CD14-positive monocyte (primary cell): ENCODE measurements at regions not wholly inside any gene's neighbourhood (a gene's known extent, or its start where the extent isn't known, plus 50 kb on each side); places are given as distances from the start of the nearest gene placed in this dataset.

Source experiments
- DNase-seq, 3 donors: peaks; one replicate each; pipeline ENCODE4 v3.0.0-alpha.2; 2011 to 2022
- H2AFZ ChIP-seq: 2 replicates; pipeline ENCODE4 v1.6.0; 2012; ENCODE audit warnings: mild to moderate bottlenecking, low read depth, low read length, inconsistent platforms; ENCODE audit not compliant: insufficient read depth, poor library complexity, severe bottlenecking
- H3K27ac ChIP-seq, 2 donors: 1 replicate in 1 of 2; 2 replicates in 1 of 2; pipeline ENCODE4 v1.5.1; 2012 to 2013; ENCODE audit warnings: low read length in 2 of 2, control low read depth in 1 of 2, inconsistent platforms in 1 of 2, low read depth in 1 of 2, mild to moderate bottlenecking in 1 of 2
- H3K27me3 ChIP-seq, 2 donors: one replicate each; pipeline versions ENCODE4 v1.6.0 to v1.6.1; 2011 to 2013; ENCODE audit warnings: low read length in 2 of 2; ENCODE audit not compliant: control insufficient read depth in 2 of 2, insufficient read depth in 2 of 2
- H3K36me3 ChIP-seq, 2 donors: replicated peaks in 1 of 2; 1 replicate in 1 of 2; 2 replicates in 1 of 2; pipeline versions ENCODE4 v1.5.1 to v1.6.1; 2012 to 2013; ENCODE audit warnings: low read length in 2 of 2, control low read depth in 1 of 2, inconsistent platforms in 1 of 2, mild to moderate bottlenecking in 1 of 2; ENCODE audit not compliant: insufficient read depth in 2 of 2, control insufficient read depth in 1 of 2
- H3K4me1 ChIP-seq, 2 donors: 1 replicate in 1 of 2; 2 replicates in 1 of 2; pipeline versions ENCODE4 v1.5.1 to v1.6.1; 2012 to 2013; ENCODE audit warnings: low read length in 2 of 2, control low read depth in 1 of 2, inconsistent platforms in 1 of 2, mild to moderate bottlenecking in 1 of 2, moderate library complexity in 1 of 2; ENCODE audit not compliant: insufficient read depth in 2 of 2, control insufficient read depth in 1 of 2
- H3K4me2 ChIP-seq: replicated peaks from 2 replicates; pipeline ENCODE3; 2012; ENCODE audit warnings: low read length, moderate library complexity, mild to moderate bottlenecking; ENCODE audit not compliant: poor library complexity, severe bottlenecking; ENCODE audit errors: extremely low read depth
- H3K4me3 ChIP-seq, 3 experiments: fragments of 200-600 bp in 1 of 3; sonication (generic) in 1 of 3; replicated peaks in 1 of 3; 1 replicate in 2 of 3; 2 replicates in 1 of 3; pipeline ENCODE4 v1.5.1; 2011 to 2013; ENCODE audit warnings: low read length in 3 of 3, mild to moderate bottlenecking in 3 of 3, control low read depth in 2 of 3, low read depth in 2 of 3, inconsistent platforms in 1 of 3, moderate library complexity in 1 of 3
- H3K79me2 ChIP-seq: 2 replicates; pipeline ENCODE4 v1.6.0; 2012; ENCODE audit warnings: mild to moderate bottlenecking, control low read depth, inconsistent platforms, low read length, moderate library complexity; ENCODE audit not compliant: insufficient read depth
- H3K9ac ChIP-seq: 2 replicates; pipeline ENCODE4 v1.6.0; 2017; ENCODE audit warnings: low read length, mild to moderate bottlenecking; ENCODE audit not compliant: insufficient read depth, poor library complexity, severe bottlenecking
- H3K9me3 ChIP-seq, 2 donors: replicated peaks in 1 of 2; 1 replicate in 1 of 2; 2 replicates in 1 of 2; pipeline versions ENCODE4 v1.5.1 to v1.6.1; 2012 to 2013; ENCODE audit warnings: low read length in 2 of 2, control low read depth in 1 of 2; ENCODE audit not compliant: control insufficient read depth in 1 of 2, insufficient read depth in 1 of 2
- H4K20me1 ChIP-seq: 2 replicates; pipeline ENCODE4 v1.6.0; 2012; ENCODE audit warnings: mild to moderate bottlenecking, low read length, control low read depth, moderate library complexity; ENCODE audit not compliant: insufficient read depth
- H3K27ac Mint-ChIP-seq, 7 donors: one replicate each; pipeline ENCODE4 v1.8.0; 2020; ENCODE audit warnings: mild to moderate bottlenecking in 7 of 7, mixed read lengths in 7 of 7, moderate library complexity in 6 of 7, inconsistent platforms in 2 of 7
- H3K27me3 Mint-ChIP-seq, 3 donors: one replicate each; pipeline ENCODE4 v1.8.0; 2021 to 2022; ENCODE audit warnings: low read depth in 3 of 3, mild to moderate bottlenecking in 3 of 3, mixed read lengths in 3 of 3, moderate library complexity in 3 of 3, inconsistent platforms in 1 of 3
- H3K36me3 Mint-ChIP-seq, 2 donors: one replicate each; pipeline ENCODE4 v1.8.0; 2020; ENCODE audit warnings: mixed read lengths in 2 of 2, inconsistent platforms in 1 of 2, mild to moderate bottlenecking in 1 of 2
- H3K4me1 Mint-ChIP-seq: one replicate; pipeline ENCODE4 v1.8.0; 2020; ENCODE audit warnings: mild to moderate bottlenecking, mixed read lengths
- H3K4me3 Mint-ChIP-seq, 2 donors: one replicate each; pipeline ENCODE4 v1.8.0; 2020; ENCODE audit warnings: mild to moderate bottlenecking in 2 of 2, mixed read lengths in 2 of 2, moderate library complexity in 1 of 2
- H3K9me3 Mint-ChIP-seq, 7 donors: one replicate each; pipeline ENCODE4 v1.8.0; 2020 to 2022; ENCODE audit warnings: mixed read lengths in 7 of 7, mild to moderate bottlenecking in 6 of 7, moderate library complexity in 6 of 7, inconsistent platforms in 2 of 7
- CTCF ChIP-seq: fragments of 200-600 bp; IDR thresholded peaks from one replicate; pipeline ENCODE4 v1.8.0; 2022; ENCODE audit warnings: antibody characterized with exemption, mild to moderate bottlenecking
- WGBS: methylation state at CpG from one replicate; pipeline ENCODE4 v1.1.5; 2013; ENCODE audit warnings: missing lambda C conversion rate; ENCODE audit not compliant: insufficient coverage; 5-methylcytosine and 5-hydroxymethylcytosine counted together
- intact Hi-C, 2 donors: fragments of 100-400 bp; cut with micrococcal nuclease; formaldehyde crosslinking; loops; one replicate each; pipeline versions ENCODE4 v1.15.0 to v1.15.1; 2023

GRCh38 chr17:71117466-71117865 is 948.1 kb downstream of the KCNJ2 start:
- H3K9ac ChIP-seq: no peak overlapping the region
- H3K4me3 ChIP-seq: no peak overlapping the region
- no peak overlapping the region for H3K4me2 ChIP-seq
- H2AFZ ChIP-seq: no peak overlapping the region
- no peak overlapping the region for H3K27ac ChIP-seq
- H3K27me3 Mint-ChIP-seq: peaks cover 0 to 1% (median 0%) of the 10 kb centered on the region in 3 donors
- no peaks in the 10 kb centered on the region for H3K9me3 ChIP-seq
- no peak overlapping the region for H3K4me3 Mint-ChIP-seq
- WGBS: 40% methylated on average over 1 of the region's 4 CpGs
- H3K27me3 ChIP-seq: no peaks in the 10 kb centered on the region
- H3K4me1 ChIP-seq: no peaks in the 10 kb centered on the region
- no peaks in the 10 kb centered on the region for H4K20me1 ChIP-seq
- no peaks in the 10 kb centered on the region for H3K36me3 Mint-ChIP-seq
- no peak for TF ChIP-seq CTCF
- intact Hi-C loops: no loop called here
- H3K36me3 ChIP-seq: no peaks in the 10 kb centered on the region
- H3K27ac Mint-ChIP-seq: no peak overlapping the region
- no peaks in the 10 kb centered on the region for H3K4me1 Mint-ChIP-seq
- H3K9me3 Mint-ChIP-seq: peaks cover 0 to 12% (median 0%) of the 10 kb centered on the region in 7 donors
- no peaks in the 10 kb centered on the region for H3K79me2 ChIP-seq
- no peak for DNase-seq

GRCh38 chr17:71118039-71118438 is 948.7 kb downstream of the KCNJ2 start:
- H3K79me2 ChIP-seq: no peaks in the 10 kb centered on the region
- no peak overlapping the region for H3K4me3 ChIP-seq
- no peaks in the 10 kb centered on the region for H3K36me3 ChIP-seq
- H2AFZ ChIP-seq: no peak overlapping the region
- 83% methylated on average over 3 of the region's 4 CpGs for WGBS
- no peaks in the 10 kb centered on the region for H4K20me1 ChIP-seq
- no peaks in the 10 kb centered on the region for H3K4me1 Mint-ChIP-seq
- no peak overlapping the region for H3K27ac Mint-ChIP-seq
- peaks cover 0 to 1% (median 0%) of the 10 kb centered on the region in 3 donors for H3K27me3 Mint-ChIP-seq
- intact Hi-C loops: no loop called here
- H3K27ac ChIP-seq: no peak overlapping the region
- no peaks in the 10 kb centered on the region for H3K9me3 ChIP-seq
- no peak overlapping the region for H3K4me2 ChIP-seq
- H3K36me3 Mint-ChIP-seq: no peaks in the 10 kb centered on the region
- no peaks in the 10 kb centered on the region for H3K27me3 ChIP-seq
- H3K9me3 Mint-ChIP-seq: peaks cover 0 to 13% (median 2%) of the 10 kb centered on the region in 7 donors
- no peak overlapping the region for H3K9ac ChIP-seq
- TF ChIP-seq CTCF: no peak
- no peaks in the 10 kb centered on the region for H3K4me1 ChIP-seq
- H3K4me3 Mint-ChIP-seq: no peak overlapping the region
- no peak for DNase-seq
